IMR-90 (cell line): ENCODE measurements at regions not wholly inside any gene's neighbourhood (a gene's known extent, or its start where the extent isn't known, plus 50 kb on each side); places are given as distances from the start of the nearest gene placed in this dataset.

Source experiments
- ATAC-seq: fragments of 200-7000 bp; cut with Tn5 transposase; 2 replicates; pipeline ENCODE4 v1.9.1; 2020; ENCODE audit warnings: low read depth, mild to moderate bottlenecking, moderate library complexity
- BruUV-seq: library from RNA; stranded (reverse); fragments of 400-500 nt; replicated peaks from 2 replicates; lab custom pipeline; 2021; lab: Mats Ljungman, UMichigan
- CTCF ChIA-PET: fragments of 300-600 bp; formaldehyde crosslinking; extraction: SDS; loops from one replicate; lab custom pipeline; 2021; ENCODE audit warnings: antibody characterized with exemption; lab: Yijun Ruan, JAX
- POLR2A ChIA-PET: fragments of 300-600 bp; sonication (Branson Sonifier 250); formaldehyde crosslinking; loops from one replicate; lab custom pipeline; 2022; ENCODE audit warnings: antibody characterized with exemption; ENCODE audit not compliant: unreplicated experiment; lab: Charles Lee
- DNase-seq: peaks from one replicate; pipeline ENCODE4 v3.0.0; 2013
- H2AFZ ChIP-seq: replicated peaks from 2 replicates; pipeline ENCODE3; 2013; ENCODE audit warnings: low read length, mild to moderate bottlenecking; ENCODE audit not compliant: poor library complexity
- H2AK5ac ChIP-seq: 2 replicates; pipeline ENCODE4 v1.6.1; 2013; ENCODE audit warnings: low read depth, low read length, inconsistent platforms
- H2AK9ac ChIP-seq: replicated peaks from 2 replicates; pipeline ENCODE3; 2013; ENCODE audit warnings: mild to moderate bottlenecking, low read depth, low read length, moderate library complexity; ENCODE audit not compliant: poor library complexity
- H2BK120ac ChIP-seq: 2 replicates; pipeline ENCODE4 v1.6.1; 2013; ENCODE audit warnings: low read depth, low read length, inconsistent platforms
- H2BK15ac ChIP-seq: 3 replicates; pipeline ENCODE4 v1.6.1; 2013; ENCODE audit warnings: low read depth, low read length, inconsistent platforms
- H2BK20ac ChIP-seq: 2 replicates; pipeline ENCODE4 v1.6.1; 2013; ENCODE audit warnings: low read depth, mild to moderate bottlenecking, inconsistent platforms, low read length, moderate library complexity
- H2BK5ac ChIP-seq: 2 replicates; pipeline ENCODE4 v1.6.1; 2013; ENCODE audit warnings: mild to moderate bottlenecking, low read depth, low read length, inconsistent platforms; ENCODE audit not compliant: poor library complexity, severe bottlenecking
- H3K14ac ChIP-seq: replicated peaks from 2 replicates; pipeline ENCODE4 v1.6.1; 2013; ENCODE audit warnings: low read depth, low read length, inconsistent platforms
- H3K18ac ChIP-seq: 2 replicates; pipeline ENCODE4 v1.6.1; 2013; ENCODE audit warnings: low read depth, low read length, control low read depth
- H3K23ac ChIP-seq: 2 replicates; pipeline ENCODE4 v1.6.1; 2013; ENCODE audit warnings: low read depth, low read length, inconsistent platforms
- H3K27ac ChIP-seq: 2 replicates; pipeline ENCODE4 v1.5.1; 2013; ENCODE audit warnings: mild to moderate bottlenecking, control low read depth, low read length; ENCODE audit not compliant: insufficient read depth
- H3K27me3 ChIP-seq: 2 replicates; pipeline ENCODE4 v1.6.1; 2013; ENCODE audit warnings: low read length; ENCODE audit not compliant: control insufficient read depth, insufficient read depth
- H3K36me3 ChIP-seq: 2 replicates; pipeline ENCODE4 v1.6.1; 2013; ENCODE audit warnings: low read length, mixed read lengths; ENCODE audit not compliant: control insufficient read depth, insufficient read depth
- H3K4ac ChIP-seq: 2 replicates; pipeline ENCODE4 v1.6.1; 2013; ENCODE audit warnings: low read depth, low read length, inconsistent platforms
- H3K4me1 ChIP-seq: 2 replicates; pipeline ENCODE4 v1.6.1; 2013; ENCODE audit warnings: low read length, mixed read lengths; ENCODE audit not compliant: control insufficient read depth, insufficient read depth
- H3K4me2 ChIP-seq: 2 replicates; pipeline ENCODE4 v1.6.1; 2013; ENCODE audit warnings: low read depth, mild to moderate bottlenecking, control low read depth, low read length, moderate library complexity
- H3K4me3 ChIP-seq: 2 replicates; pipeline ENCODE4 v1.5.1; 2013; ENCODE audit warnings: low read depth, mild to moderate bottlenecking, control low read depth, low read length, moderate library complexity; ENCODE audit not compliant: insufficient read depth
- H3K56ac ChIP-seq: 2 replicates; pipeline ENCODE4 v1.6.1; 2013; ENCODE audit warnings: low read length, inconsistent platforms; ENCODE audit not compliant: insufficient read depth; ENCODE audit errors: extremely low read depth
- H3K79me1 ChIP-seq, 2 experiments: 2 replicates each; pipeline ENCODE4 v1.6.1; 2013; ENCODE audit warnings: low read length in 2 of 2, inconsistent platforms in 1 of 2, low read depth in 1 of 2
- H3K9ac ChIP-seq: 2 replicates; pipeline ENCODE4 v1.6.1; 2013; ENCODE audit warnings: low read depth, low read length, control low read depth
- H3K9me1 ChIP-seq: 2 replicates; pipeline ENCODE4 v1.6.1; 2013; ENCODE audit warnings: low read length, inconsistent platforms; ENCODE audit not compliant: insufficient read depth
- H3K9me3 ChIP-seq: 2 replicates; pipeline ENCODE4 v1.6.1; 2013; ENCODE audit warnings: low read length; ENCODE audit not compliant: control insufficient read depth, insufficient read depth
- H4K20me1 ChIP-seq: 2 replicates; pipeline ENCODE4 v1.6.1; 2013; ENCODE audit warnings: low read length, inconsistent platforms; ENCODE audit not compliant: insufficient read depth
- H4K5ac ChIP-seq: 2 replicates; pipeline ENCODE4 v1.6.1; 2013; ENCODE audit warnings: mild to moderate bottlenecking, low read depth, low read length, control low read depth
- H4K8ac ChIP-seq, 2 experiments: 2 replicates each; pipeline ENCODE4 v1.6.1; 2013; ENCODE audit warnings: low read depth in 2 of 2, low read length in 2 of 2, control low read depth in 1 of 2, inconsistent platforms in 1 of 2
- H4K91ac ChIP-seq: 2 replicates; pipeline ENCODE4 v1.6.1; 2013; ENCODE audit warnings: low read depth, low read length, inconsistent platforms; ENCODE audit not compliant: insufficient read depth
- BHLHE40 ChIP-seq: fragments of 150-350 bp; IDR thresholded peaks from 2 replicates; pipeline ENCODE4 v1.6.1; 2016; ENCODE audit warnings: mild to moderate bottlenecking, low read depth, low read length
- whole genome bisulfite sequencing, 2 experiments: methylation state at CpG; one replicate each; pipeline versions ENCODE4 v1.1.5 to v1.1.7; 2013; ENCODE audit warnings: missing lambda C conversion rate in 2 of 2; ENCODE audit not compliant: insufficient read length in 1 of 2; ENCODE audit errors: extremely low coverage in 2 of 2; 5-methylcytosine and 5-hydroxymethylcytosine counted together
- dilution Hi-C: fragments of 300-500 bp; cut with HindIII; formaldehyde crosslinking; loops from one replicate; pipeline ENCODE4 v1.14.3; 2018; ENCODE audit warnings: low sequenced_read_pairs; ENCODE audit not compliant: unreplicated experiment
- in situ Hi-C: fragments of 300-500 bp; cut with MboI; formaldehyde crosslinking; loops from 3 replicates; pipeline ENCODE4 v1.14.3; 2019; ENCODE audit warnings: low sequenced_read_pairs, inconsistent platforms, mixed read lengths
- intact Hi-C: fragments of 100-400 bp; cut with micrococcal nuclease; formaldehyde crosslinking; loops from 2 replicates; pipeline ENCODE4 v1.10.0; 2022
- TF ChIP-seq, protein P1 (sequence below): conservative IDR thresholded peaks from 2 replicates; pipeline ENCODE4 v1.5.1; 2012; ENCODE audit warnings: mild to moderate bottlenecking, low read depth, low read length, improper control_type of control experiment
- TF ChIP-seq, protein P2 (sequence below): fragments of 150-350 bp; IDR thresholded peaks from 2 replicates; pipeline ENCODE4 v1.6.1; 2017; ENCODE audit warnings: mild to moderate bottlenecking, antibody characterized with exemption, low read length, low read depth

DNA sequence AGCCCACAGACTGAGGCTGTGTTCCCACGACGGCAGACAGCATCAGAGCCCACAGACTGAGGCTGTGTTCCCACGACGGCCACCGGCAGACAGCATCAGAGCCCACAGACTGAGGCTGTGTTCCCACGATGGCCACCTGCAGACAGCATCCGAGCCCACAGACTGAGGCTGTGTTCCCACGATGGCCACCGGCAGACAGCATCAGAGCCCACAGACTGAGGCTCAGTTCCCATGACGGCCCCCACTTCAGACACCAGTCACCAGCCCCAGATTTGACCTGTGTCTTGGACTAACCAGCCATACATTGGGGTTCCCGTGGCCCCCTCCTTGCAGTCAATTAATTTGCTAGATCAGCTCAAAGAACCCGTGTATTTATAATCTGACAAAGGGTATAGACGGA is 57.8 kb upstream of the SNTG2 start:
- H3K4me2 ChIP-seq, result no peak overlapping the region
- POLR2A ChIA-PET, result no interaction called here
- no peak overlapping the region for H2AK9ac ChIP-seq
- intact Hi-C loops, result no loop called here
- no peak overlapping the region for H3K56ac ChIP-seq
- no peak overlapping the region for H2BK120ac ChIP-seq
- no peak for TF ChIP-seq BHLHE40
- TF ChIP-seq, protein P1, sequence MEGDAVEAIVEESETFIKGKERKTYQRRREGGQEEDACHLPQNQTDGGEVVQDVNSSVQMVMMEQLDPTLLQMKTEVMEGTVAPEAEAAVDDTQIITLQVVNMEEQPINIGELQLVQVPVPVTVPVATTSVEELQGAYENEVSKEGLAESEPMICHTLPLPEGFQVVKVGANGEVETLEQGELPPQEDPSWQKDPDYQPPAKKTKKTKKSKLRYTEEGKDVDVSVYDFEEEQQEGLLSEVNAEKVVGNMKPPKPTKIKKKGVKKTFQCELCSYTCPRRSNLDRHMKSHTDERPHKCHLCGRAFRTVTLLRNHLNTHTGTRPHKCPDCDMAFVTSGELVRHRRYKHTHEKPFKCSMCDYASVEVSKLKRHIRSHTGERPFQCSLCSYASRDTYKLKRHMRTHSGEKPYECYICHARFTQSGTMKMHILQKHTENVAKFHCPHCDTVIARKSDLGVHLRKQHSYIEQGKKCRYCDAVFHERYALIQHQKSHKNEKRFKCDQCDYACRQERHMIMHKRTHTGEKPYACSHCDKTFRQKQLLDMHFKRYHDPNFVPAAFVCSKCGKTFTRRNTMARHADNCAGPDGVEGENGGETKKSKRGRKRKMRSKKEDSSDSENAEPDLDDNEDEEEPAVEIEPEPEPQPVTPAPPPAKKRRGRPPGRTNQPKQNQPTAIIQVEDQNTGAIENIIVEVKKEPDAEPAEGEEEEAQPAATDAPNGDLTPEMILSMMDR, result no peak
- TF ChIP-seq, protein P2, sequence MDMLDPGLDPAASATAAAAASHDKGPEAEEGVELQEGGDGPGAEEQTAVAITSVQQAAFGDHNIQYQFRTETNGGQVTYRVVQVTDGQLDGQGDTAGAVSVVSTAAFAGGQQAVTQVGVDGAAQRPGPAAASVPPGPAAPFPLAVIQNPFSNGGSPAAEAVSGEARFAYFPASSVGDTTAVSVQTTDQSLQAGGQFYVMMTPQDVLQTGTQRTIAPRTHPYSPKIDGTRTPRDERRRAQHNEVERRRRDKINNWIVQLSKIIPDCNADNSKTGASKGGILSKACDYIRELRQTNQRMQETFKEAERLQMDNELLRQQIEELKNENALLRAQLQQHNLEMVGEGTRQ, result no peak
- CTCF ChIA-PET, result no interaction called here
- no peaks in the 10 kb centered on the region for H3K4me1 ChIP-seq
- no peak overlapping the region for H4K5ac ChIP-seq
- H2BK20ac ChIP-seq, result no peak overlapping the region
- 76% methylated on average over 6 of the region's 13 CpGs; no CpG with 5 or more reads in 1 of the 2 experiments for WGBS, 2 experiments
- H3K18ac ChIP-seq, result no peak overlapping the region
- in situ Hi-C loops, result no loop called here
- ATAC-seq (no peak), DNase-seq (no peak)
- BruUV-seq, result no TSS peak
- no peaks in the 10 kb centered on the region for H3K27me3 ChIP-seq
- H2BK15ac ChIP-seq, result no peak overlapping the region
- no peak overlapping the region for H2AFZ ChIP-seq
- H3K36me3 ChIP-seq, result no peaks in the 10 kb centered on the region
- no peaks in the 10 kb centered on the region for H3K9me1 ChIP-seq
- no peak overlapping the region for H3K23ac ChIP-seq
- H4K8ac ChIP-seq, result no peak overlapping the region
- no peak overlapping the region for H3K9ac ChIP-seq
- no peak overlapping the region for H3K27ac ChIP-seq
- no peaks in the 10 kb centered on the region for H3K79me1 ChIP-seq
- H4K91ac ChIP-seq, result no peak overlapping the region
- H3K4ac ChIP-seq, result no peak overlapping the region
- no peak overlapping the region for H3K14ac ChIP-seq
- H3K9me3 ChIP-seq, result peaks cover 18% of the 10 kb centered on the region
- dilution Hi-C loops, result no loop called here
- no peak overlapping the region for H2AK5ac ChIP-seq
- H4K20me1 ChIP-seq, result no peaks in the 10 kb centered on the region
- H2BK5ac ChIP-seq, result no peak overlapping the region
- H3K4me3 ChIP-seq, result no peak overlapping the region
